GM18505 (cell line): ENCODE measurements at regions not wholly inside any gene's neighbourhood (a gene's known extent, or its start where the extent isn't known, plus 50 kb on each side); places are given as distances from the start of the nearest gene placed in this dataset.

Experiments
- ATAC-seq: cut with Tn5 transposase; IDR thresholded peaks from one replicate; pipeline ENCODE4 v1.9.1; 2021; ENCODE audit not compliant: unreplicated experiment
- POLR2A ChIP-seq: IDR thresholded peaks from 4 replicates; pipeline ENCODE4 v1.6.1; 2011; ENCODE audit warnings: borderline replicate concordance; ENCODE audit not compliant: insufficient read depth, insufficient read length; ENCODE audit errors: extremely low read depth

DNA sequence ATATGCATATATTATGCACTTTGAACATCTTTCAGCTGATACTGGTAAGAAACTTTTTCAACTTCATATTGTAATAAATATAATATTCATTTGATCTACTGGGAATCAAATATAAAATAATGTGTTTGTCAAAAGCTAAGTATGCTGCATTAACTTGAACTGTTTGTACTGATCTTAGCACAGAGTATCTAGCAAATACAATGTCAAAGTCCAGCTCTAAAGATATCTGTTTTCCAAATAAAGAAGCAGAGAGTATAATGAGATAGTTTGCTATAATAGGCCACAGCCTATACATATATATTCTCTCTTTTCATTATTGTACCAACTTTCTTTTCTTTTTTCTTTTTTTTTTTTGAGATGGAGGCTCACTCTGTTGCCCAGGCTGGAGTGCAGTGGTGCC lies 417.0 kb downstream of the TMEM161B start:
- no peak for ATAC-seq
- TF ChIP-seq POLR2A: no peak

DNA sequence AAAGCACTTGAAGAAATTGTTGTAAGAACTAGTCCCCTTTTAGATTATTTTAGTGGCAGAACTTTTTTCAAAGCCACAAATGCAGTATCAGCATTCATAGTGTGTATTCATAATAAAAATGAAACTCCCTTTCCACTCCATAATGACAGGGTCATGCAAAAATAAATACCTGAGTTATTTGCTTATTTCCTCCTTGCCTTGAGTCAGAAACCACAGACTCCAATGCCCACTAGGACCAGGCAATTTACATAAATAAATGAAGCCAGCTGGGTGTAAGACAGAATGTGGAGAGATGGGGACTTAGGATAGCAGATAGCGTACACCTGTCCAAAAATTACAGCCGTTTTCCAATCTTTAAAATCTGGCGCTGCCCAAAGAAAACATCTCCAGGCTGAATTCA lies 417.8 kb downstream of the TMEM161B start:
- TF ChIP-seq POLR2A: no peak
- ATAC-seq: no peak

- TF ChIP-seq POLR2A: no peak
- ATAC-seq: no peak
Measured at GRCh38 chr5:87845734-87846133, 422.9 kb downstream of the TMEM161B start.

DNA sequence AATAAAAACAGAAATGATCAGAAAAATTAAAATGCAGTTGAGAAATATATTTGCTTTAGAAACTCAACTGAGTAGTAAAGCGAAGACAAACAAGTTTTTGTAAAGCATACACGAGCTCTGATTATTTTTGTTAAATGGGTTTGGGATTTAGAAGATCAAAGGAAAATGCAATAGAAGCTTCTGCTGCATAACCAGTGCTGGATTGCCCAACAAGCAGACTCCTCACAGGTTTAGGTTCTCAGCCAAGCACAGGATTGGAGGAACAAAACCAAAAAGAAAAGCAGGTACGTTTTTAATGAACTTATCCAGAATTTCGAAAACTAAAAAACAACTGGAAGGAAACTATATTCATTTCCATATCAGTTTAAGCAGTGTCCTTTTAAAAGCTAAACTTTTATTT lies 423.8 kb downstream of the TMEM161B start:
- no peak for ATAC-seq
- TF ChIP-seq POLR2A: no peak

GRCh38 chr5:87844449-87844848 lies 424.2 kb downstream of the TMEM161B start:
- no peak for TF ChIP-seq POLR2A

GRCh38 chr5:87836696-87837095 lies 424.0 kb upstream of the CCNH start:
- no peak for TF ChIP-seq POLR2A
- no peak for ATAC-seq

More at GRCh38 chr5:87844449-87844848, 424.2 kb downstream of the TMEM161B start:
- no peak for ATAC-seq

DNA sequence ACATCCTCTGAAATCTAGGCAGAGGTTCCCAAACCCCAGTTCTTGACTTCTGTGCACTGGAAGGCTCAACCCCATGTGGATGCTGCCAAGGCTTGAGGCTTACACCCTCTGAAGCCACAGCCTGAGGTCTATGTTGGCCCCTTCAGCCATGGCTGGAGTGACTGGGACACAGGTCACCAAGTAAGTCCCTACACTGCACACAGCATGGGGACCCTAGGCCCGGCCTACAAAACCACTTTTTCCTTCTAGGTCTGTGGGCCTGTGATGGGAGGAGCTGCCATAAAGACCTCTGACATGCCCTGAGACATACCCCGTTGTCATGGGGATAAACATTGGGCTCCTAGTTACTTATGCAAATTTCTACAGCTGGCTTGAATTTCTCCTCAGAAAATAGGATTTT lies 418.8 kb upstream of the CCNH start:
- no peak for ATAC-seq
- TF ChIP-seq POLR2A: no peak

DNA sequence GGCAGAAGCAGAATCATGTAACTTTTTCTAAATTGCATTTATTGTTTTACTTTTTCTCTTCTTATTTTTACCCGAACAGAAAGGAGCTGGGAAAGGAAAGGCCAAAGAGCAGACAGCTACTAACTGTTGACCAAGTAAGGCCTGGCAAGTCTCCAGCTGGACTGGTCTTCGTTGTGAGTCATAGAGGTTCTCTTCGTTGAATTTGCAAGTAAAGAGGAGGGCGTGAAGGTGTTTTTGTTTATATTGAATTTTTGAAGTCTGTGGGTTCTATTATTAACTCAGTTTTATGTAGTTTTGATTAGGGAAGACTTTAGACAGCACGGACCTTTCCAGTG lies 416.5 kb upstream of the CCNH start:
- no peak for TF ChIP-seq POLR2A

DNA sequence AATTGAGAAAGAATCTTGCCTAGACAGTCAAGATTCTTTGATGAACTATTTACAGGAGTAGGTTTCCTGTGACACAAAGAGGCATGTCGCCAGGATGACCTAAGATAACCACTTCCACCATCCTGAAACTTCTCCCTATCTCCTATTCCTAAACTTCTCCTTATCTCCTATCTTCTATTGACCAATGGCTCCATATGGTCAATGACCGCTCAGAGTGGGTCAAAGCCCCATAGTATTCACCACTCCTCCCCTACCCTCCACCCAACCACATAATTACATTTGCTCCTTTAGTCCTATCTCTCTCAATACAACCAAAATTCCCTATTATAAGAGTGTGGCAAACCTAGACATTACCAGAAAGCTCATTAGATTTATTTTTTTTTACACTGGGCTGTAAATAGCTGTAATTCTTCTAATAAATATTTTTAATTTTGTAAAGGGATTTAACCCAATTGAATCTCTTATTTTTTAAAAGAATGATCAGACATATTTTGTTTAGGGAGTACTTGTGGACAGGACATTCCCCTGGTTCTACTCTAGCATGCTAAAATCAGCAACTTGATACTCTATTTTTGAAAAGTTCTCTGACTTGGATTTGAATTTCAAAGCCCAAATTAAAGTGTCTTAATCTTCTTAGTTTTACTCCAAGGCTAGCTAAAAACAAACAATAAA lies 416.0 kb upstream of the CCNH start:
- no peak for ATAC-seq
- no peak for TF ChIP-seq POLR2A

More for the DNA sequence above, 416.5 kb upstream of the CCNH start:
- no peak for ATAC-seq

- ATAC-seq: no peak
- TF ChIP-seq POLR2A: no peak
Measured at GRCh38 chr5:87827539-87827938, 414.8 kb upstream of the CCNH start.

DNA sequence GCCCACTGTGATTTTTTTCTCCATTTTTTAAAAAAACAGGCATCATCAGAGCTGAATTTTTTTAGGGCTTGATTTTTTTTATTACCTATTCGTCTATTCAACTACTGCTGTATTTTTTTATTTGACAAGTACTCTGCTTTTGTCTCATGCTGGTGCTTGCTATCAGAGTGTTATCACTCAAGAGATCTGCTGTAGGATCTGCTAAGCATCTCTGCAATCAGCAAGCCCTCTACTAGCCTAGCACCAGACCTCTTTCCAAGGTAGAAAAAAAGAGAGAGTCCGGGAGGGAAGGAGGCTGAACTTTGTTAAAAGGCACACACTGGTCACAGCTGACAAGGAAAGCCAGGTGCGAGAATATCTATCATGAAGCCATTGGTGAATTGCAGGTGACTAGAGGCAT lies 413.8 kb upstream of the CCNH start:
- no peak for TF ChIP-seq POLR2A
- no peak for ATAC-seq

DNA sequence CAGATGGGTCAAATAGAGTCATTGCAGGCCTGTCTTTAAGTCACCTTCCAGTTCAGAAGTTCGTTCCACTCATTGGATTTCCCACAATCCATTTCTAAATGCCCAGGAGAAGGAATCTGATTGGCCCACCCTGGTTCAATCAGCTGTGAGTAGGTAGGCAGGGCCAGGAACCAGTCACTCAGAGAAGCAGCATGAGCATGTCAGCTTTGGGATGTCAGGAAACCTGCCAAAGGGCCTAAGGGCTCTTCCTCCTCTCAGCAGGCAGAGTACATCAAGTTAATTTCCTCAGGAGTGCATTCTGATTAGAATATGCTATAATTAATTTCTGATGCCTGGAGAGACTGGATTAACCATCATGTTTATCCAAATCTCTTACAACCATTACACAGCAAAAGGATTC lies 412.9 kb upstream of the CCNH start:
- TF ChIP-seq POLR2A: no peak
- no peak for ATAC-seq

- TF ChIP-seq POLR2A: no peak
- ATAC-seq: no peak
Measured at GRCh38 chr5:87807783-87808182, 395.1 kb upstream of the CCNH start.

DNA sequence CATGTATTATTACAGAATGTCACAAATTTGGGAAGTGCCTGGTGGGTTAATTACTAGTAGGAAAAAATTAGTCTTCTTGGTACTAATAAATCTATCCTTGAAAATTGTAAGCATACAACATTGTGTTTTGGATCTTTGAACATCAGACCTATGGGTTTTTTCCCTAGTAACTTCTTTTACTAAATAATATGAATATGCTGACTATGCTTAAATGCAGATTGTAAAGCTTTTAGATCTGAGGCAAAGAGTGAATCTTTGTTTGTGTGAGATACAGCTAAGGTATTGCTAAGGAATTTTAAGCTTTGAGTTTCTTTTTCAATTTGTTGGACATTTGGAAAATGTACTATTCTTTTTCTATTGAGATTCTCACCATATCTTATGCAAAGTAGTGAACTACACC lies 390.6 kb upstream of the CCNH start:
- TF ChIP-seq POLR2A: no peak
- ATAC-seq: no peak

DNA sequence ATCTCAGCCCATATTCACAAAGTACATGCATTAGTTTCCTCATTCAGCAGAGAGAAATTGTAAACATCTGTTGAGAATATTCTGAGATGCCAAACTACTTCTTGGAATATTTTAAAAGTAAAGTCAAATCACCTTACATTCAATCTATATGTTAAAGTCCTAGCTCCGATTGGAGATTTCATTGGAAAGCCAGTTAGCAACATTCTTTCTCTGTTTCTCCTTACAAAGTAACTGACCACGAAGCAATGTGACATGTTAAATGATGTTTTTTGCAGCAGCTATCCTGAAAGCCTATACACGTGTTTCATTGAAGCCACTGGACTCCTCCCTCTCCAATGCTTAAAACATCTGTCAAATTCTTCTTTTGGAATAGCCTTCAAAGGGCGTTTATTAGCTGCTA lies 379.1 kb upstream of the CCNH start:
- TF ChIP-seq POLR2A: no peak

More for the DNA sequence above, 379.1 kb upstream of the CCNH start:
- ATAC-seq: no peak
